ENCODE measurements at regions not wholly inside any gene's neighbourhood (a gene's known extent, or its start where the extent isn't known, plus 50 kb on each side); places are given as distances from the start of the nearest gene placed in this dataset.

- H3K27ac ChIP-seq = no peak overlapping the region
- TF ChIP-seq POLR2A (IDR thresholded peaks at IDR 0.05) (no peak), CTCF (IDR thresholded peaks at IDR 0.05) (no peak)
- no peak for DNase-seq
- no peak overlapping the region for H3K4me3 ChIP-seq
- no peak for ATAC-seq
- H3K9me3 ChIP-seq = no peaks in the 10 kb centered on the region
- intact Hi-C loops (cut with DNase I) = no loop called here
- H3K36me3 ChIP-seq = no peaks in the 10 kb centered on the region
- H3K27me3 ChIP-seq = no peaks in the 10 kb centered on the region
- WGBS (ENCODE audit: insufficient coverage, low coverage, low lambda C conversion rate, missing lambda C conversion rate) = 81% methylated on average over 3 of the region's 7 CpGs
- no peaks in the 10 kb centered on the region for H3K4me1 ChIP-seq
Measured at GRCh38 chr10:113407218-113407617, 145.6 kb upstream of the HABP2 start.

GRCh38 chr10:113409175-113409574 lies 143.7 kb upstream of the HABP2 start:
- H3K36me3 ChIP-seq = no peaks in the 10 kb centered on the region
- intact Hi-C loops (cut with DNase I) = no loop called here
- ATAC-seq (no peak), DNase-seq (no peak)
- H3K9me3 ChIP-seq = no peaks in the 10 kb centered on the region
- H3K27me3 ChIP-seq = no peaks in the 10 kb centered on the region
- TF ChIP-seq CTCF (IDR thresholded peaks at IDR 0.05) = no peak
- no peak for TF ChIP-seq POLR2A (IDR thresholded peaks at IDR 0.05)
- no peak overlapping the region for H3K4me3 ChIP-seq
- no peak overlapping the region for H3K27ac ChIP-seq
- H3K4me1 ChIP-seq = no peaks in the 10 kb centered on the region
- WGBS (ENCODE audit: insufficient coverage, low coverage, low lambda C conversion rate, missing lambda C conversion rate) = 92% methylated on average over 2 of the region's 10 CpGs

- WGBS (ENCODE audit: insufficient coverage, low coverage, low lambda C conversion rate, missing lambda C conversion rate) = 65% methylated on average over 2 of the region's 2 CpGs
- ATAC-seq (no peak), DNase-seq (no peak)
- TF ChIP-seq POLR2A (IDR thresholded peaks at IDR 0.05) = no peak
- TF ChIP-seq CTCF (IDR thresholded peaks at IDR 0.05) = no peak
- intact Hi-C loops (cut with DNase I) = no loop called here
- Histone ChIP-seq H3K4me1 (no peaks in the 10 kb centered on the region), H3K4me3 (no peak overlapping the region), H3K27ac (no peak overlapping the region), H3K27me3 (no peaks in the 10 kb centered on the region), H3K36me3 (no peaks in the 10 kb centered on the region), H3K9me3 (no peaks in the 10 kb centered on the region)
Measured at GRCh38 chr10:113410618-113411017, 142.2 kb upstream of the HABP2 start.

GRCh38 chr10:113411456-113411855 lies 141.4 kb upstream of the HABP2 start:
- Histone ChIP-seq H3K9me3 (no peaks in the 10 kb centered on the region), H3K27ac (no peak overlapping the region), H3K36me3 (no peaks in the 10 kb centered on the region), H3K4me1 (no peaks in the 10 kb centered on the region), H3K27me3 (no peaks in the 10 kb centered on the region), H3K4me3 (no peak overlapping the region)
- no peak for TF ChIP-seq POLR2A (IDR thresholded peaks at IDR 0.05)
- TF ChIP-seq CTCF (IDR thresholded peaks at IDR 0.05) = no peak
- no peak for ATAC-seq
- WGBS (ENCODE audit: insufficient coverage, low coverage, low lambda C conversion rate, missing lambda C conversion rate) = 23% methylated on average over 5 of the region's 5 CpGs
- DNase-seq = no peak
- intact Hi-C loops (cut with DNase I) = no loop called here

- DNase-seq = no peak
- Histone ChIP-seq H3K4me3 (no peak overlapping the region), H3K4me1 (no peaks in the 10 kb centered on the region), H3K27me3 (no peaks in the 10 kb centered on the region), H3K27ac (no peak overlapping the region), H3K36me3 (no peaks in the 10 kb centered on the region), H3K9me3 (no peaks in the 10 kb centered on the region)
- no peak for ATAC-seq
- 87% methylated on average over 3 of the region's 3 CpGs for WGBS (ENCODE audit: insufficient coverage, low coverage, low lambda C conversion rate, missing lambda C conversion rate)
- TF ChIP-seq CTCF (IDR thresholded peaks at IDR 0.05) = no peak
- no peak for TF ChIP-seq POLR2A (IDR thresholded peaks at IDR 0.05)
- intact Hi-C loops (cut with DNase I) = no loop called here
Measured at GRCh38 chr10:113412161-113412560, 140.7 kb upstream of the HABP2 start.

All from right lobe of liver (tissue), 6 donors.